GM23338 (cell line): ENCODE measurements at regions not wholly inside any gene's neighbourhood (a gene's known extent, or its start where the extent isn't known, plus 50 kb on each side); places are given as distances from the start of the nearest gene placed in this dataset.

ENCODE experiments used
- ATAC-seq: fragments of 200-7000 bp; cut with Tn5 transposase; 3 replicates; pipeline ENCODE4 v1.9.1; 2020
- DNase-seq: peaks from one replicate; pipeline ENCODE4 v3.0.0-alpha.2; 2015; ENCODE audit warnings: low spot score
- H2AFZ ChIP-seq: fragments of 200-600 bp; sonication (generic); 2 replicates; pipeline ENCODE4 v1.8.0; 2016; ENCODE audit warnings: antibody characterized with exemption, mild to moderate bottlenecking, moderate library complexity
- H3F3A ChIP-seq: fragments of 200-600 bp; sonication (generic); replicated peaks from 2 replicates; pipeline ENCODE4 v1.8.0; 2017; ENCODE audit warnings: antibody characterized with exemption, mixed run types, low read depth
- H3K27ac ChIP-seq: fragments of 200-600 bp; sonication (generic); 2 replicates; pipeline ENCODE4 v1.6.1; 2016; ENCODE audit warnings: low read depth
- H3K27me3 ChIP-seq: fragments of 200-600 bp; sonication (generic); 2 replicates; pipeline ENCODE4 v1.8.0; 2016; ENCODE audit warnings: mild to moderate bottlenecking, mixed run types, moderate library complexity; ENCODE audit not compliant: insufficient read depth
- H3K36me3 ChIP-seq: fragments of 200-600 bp; sonication (generic); 2 replicates; pipeline ENCODE4 v1.8.0; 2016; ENCODE audit warnings: mild to moderate bottlenecking; ENCODE audit not compliant: insufficient read depth
- H3K4me1 ChIP-seq: fragments of 200-600 bp; sonication (generic); 2 replicates; pipeline ENCODE4 v1.8.0; 2016; ENCODE audit warnings: mild to moderate bottlenecking, moderate library complexity; ENCODE audit not compliant: insufficient read depth
- H3K4me2 ChIP-seq: fragments of 200-600 bp; sonication (generic); 2 replicates; pipeline ENCODE4 v1.7.1; 2017; ENCODE audit warnings: mixed run types
- H3K4me3 ChIP-seq: fragments of 200-600 bp; sonication (generic); 2 replicates; pipeline ENCODE4 v1.6.1; 2016; ENCODE audit warnings: mixed run types
- H3K79me2 ChIP-seq: fragments of 200-600 bp; sonication (generic); replicated peaks from 2 replicates; pipeline ENCODE4 v1.8.0; 2017; ENCODE audit warnings: mild to moderate bottlenecking; ENCODE audit not compliant: insufficient read depth
- H3K9me2 ChIP-seq: fragments of 200-600 bp; sonication (generic); 2 replicates; pipeline ENCODE4 v1.8.0; 2017; ENCODE audit not compliant: insufficient read depth
- H4K20me1 ChIP-seq: fragments of 200-600 bp; sonication (generic); replicated peaks from 2 replicates; pipeline ENCODE4 v1.8.0; 2017; ENCODE audit warnings: mild to moderate bottlenecking; ENCODE audit not compliant: insufficient read depth
- H3K27ac Mint-ChIP-seq: 2 replicates; pipeline ENCODE4 v1.8.0; 2020; ENCODE audit warnings: inconsistent platforms, mild to moderate bottlenecking, moderate library complexity, mixed read lengths
- H3K27me3 Mint-ChIP-seq: 3 replicates; pipeline ENCODE4 v1.8.0; 2022; ENCODE audit warnings: low read depth, mild to moderate bottlenecking, moderate library complexity, mixed read lengths, inconsistent platforms; ENCODE audit not compliant: insufficient read depth, poor library complexity
- H3K36me3 Mint-ChIP-seq: 3 replicates; pipeline ENCODE4 v1.8.0; 2021; ENCODE audit warnings: low read depth, mild to moderate bottlenecking, inconsistent platforms, moderate library complexity, mixed read lengths
- H3K4me1 Mint-ChIP-seq: 3 replicates; pipeline ENCODE4 v1.8.0; 2020; ENCODE audit warnings: mild to moderate bottlenecking, inconsistent platforms, mixed read lengths
- H3K4me3 Mint-ChIP-seq: 3 replicates; pipeline ENCODE4 v1.8.0; 2021; ENCODE audit warnings: moderate library complexity, mild to moderate bottlenecking, inconsistent platforms, mixed read lengths
- H3K9me3 Mint-ChIP-seq: 3 replicates; pipeline ENCODE4 v1.8.0; 2020; ENCODE audit warnings: moderate library complexity, mild to moderate bottlenecking, inconsistent platforms, mixed read lengths
- CREB1 ChIP-seq: fragments of 250-450 bp; sonication (Bioruptor Pico); IDR thresholded peaks from 2 replicates; pipeline ENCODE4 v1.5.0; 2020; ENCODE audit warnings: low read depth, mild to moderate bottlenecking, moderate library complexity
- ETS1 ChIP-seq: IDR thresholded peaks from 2 replicates; pipeline ENCODE4 v1.6.1; 2016; ENCODE audit warnings: antibody characterized with exemption
- EZH2 ChIP-seq: fragments of 200-600 bp; sonication (generic); IDR thresholded peaks from one replicate; pipeline ENCODE4 v1.8.0; 2017; ENCODE audit warnings: antibody characterized with exemption, mild to moderate bottlenecking, low read depth; ENCODE audit not compliant: unreplicated experiment
- JUNB ChIP-seq: IDR thresholded peaks from one replicate; pipeline ENCODE4 v1.6.1; 2016; ENCODE audit warnings: antibody characterized with exemption; ENCODE audit not compliant: unreplicated experiment
- NANOG ChIP-seq: IDR thresholded peaks from 2 replicates; pipeline ENCODE4 v1.6.1; 2016; ENCODE audit warnings: antibody characterized with exemption, borderline replicate concordance
- STAT1 ChIP-seq: IDR thresholded peaks from one replicate; pipeline ENCODE4 v1.6.1; 2016; ENCODE audit warnings: antibody characterized with exemption; ENCODE audit not compliant: unreplicated experiment
- ZNF114 ChIP-seq: fragments of 250-450 bp; sonication (Bioruptor Pico); IDR thresholded peaks from 2 replicates; pipeline ENCODE4 v1.5.0; 2020; ENCODE audit warnings: mild to moderate bottlenecking, moderate library complexity
- ZNF462 ChIP-seq: fragments of 250-450 bp; sonication (Bioruptor Pico); IDR thresholded peaks from 2 replicates; pipeline ENCODE4 v1.5.0; 2020; ENCODE audit warnings: mild to moderate bottlenecking, moderate library complexity

GRCh38 chr11:133692126-133692934, 153.0 kb downstream of the SPATA19 start (continued):
- TF ChIP-seq ETS1 = no peak
- no peak for TF ChIP-seq STAT1
- TF ChIP-seq CREB1 (CRISPR knock-in tag) = no peak
- TF ChIP-seq EZH2 = no peak
- no peak for TF ChIP-seq JUNB
- no peak for TF ChIP-seq ZNF462 (CRISPR knock-in tag)
- no peak for TF ChIP-seq NANOG
- no peak for TF ChIP-seq ZNF114 (CRISPR knock-in tag)

- Mint-ChIP-seq H3K27ac (no peak overlapping the region; the same call in 1 of the 2 replicates), H3K9me3 (no peaks in the 10 kb centered on the region), H3K4me1 (peaks cover 6% of the 10 kb centered on the region; the same call in 2 of the 3 replicates), H3K4me3 (no peak overlapping the region), H3K27me3 (peaks cover 4% of the 10 kb centered on the region), H3K36me3 (no peaks in the 10 kb centered on the region)
- DNase-seq (no peak), ATAC-seq (no peak)
- Histone ChIP-seq H4K20me1 (no peaks in the 10 kb centered on the region), H3K79me2 (no peaks in the 10 kb centered on the region), H3K4me2 (no peak overlapping the region), H3K27ac (no peak overlapping the region), H3K9me2 (no peaks in the 10 kb centered on the region), H2AFZ (no peak overlapping the region), H3K36me3 (no peaks in the 10 kb centered on the region), H3K4me1 (no peaks in the 10 kb centered on the region; the same call in 1 of the 2 replicates), H3K27me3 (no peaks in the 10 kb centered on the region), H3K4me3 (no peak overlapping the region), H3F3A (no peaks in the 10 kb centered on the region)
- TF ChIP-seq EZH2 = no peak
- TF ChIP-seq ETS1 = no peak
These were observed 155.5 kb upstream of the OPCML start for GRCh38 chr11:133687781-133688180.
